ENCODE measurements at regions not wholly inside any gene's neighbourhood (a gene's known extent, or its start where the extent isn't known, plus 50 kb on each side); places are given as distances from the start of the nearest gene placed in this dataset.

GRCh38 chr2:107338059-107338458 is 452.1 kb upstream of the ST6GAL2 start:
- Histone ChIP-seq H3K27ac (peak overlapping the region; percentile 77), H3K4me1 (peaks cover 0 to 15% of the 10 kb centered on the region in 2 donors), H3K9me3 (no peaks in the 10 kb centered on the region), H3K36me3 (no peaks in the 10 kb centered on the region), H3K4me3 (no peak overlapping the region), H3K27me3 (no peaks in the 10 kb centered on the region)
- peak in 1 of 2 donors; percentile 65 for DNase-seq (ENCODE audit: low spot score in 2 of 2)
- intact Hi-C loops (cut with DNase I): loop anchor here (5.0 kb wide), 1 partner anchor 451 kb away; the partner anchor contains the start of gene ST6GAL2
- TF ChIP-seq CTCF (IDR thresholded peaks at IDR 0.05): no peak

- Histone ChIP-seq H3K4me1 (peaks cover 0 to 15% of the 10 kb centered on the region in 2 donors), H3K9me3 (no peaks in the 10 kb centered on the region), H3K27ac (peak overlapping the region; percentile 77), H3K4me3 (no peak overlapping the region), H3K27me3 (no peaks in the 10 kb centered on the region), H3K36me3 (no peaks in the 10 kb centered on the region)
- TF ChIP-seq CTCF (IDR thresholded peaks at IDR 0.05): no peak
- DNase-seq (ENCODE audit: low spot score in 2 of 2): no peak
- intact Hi-C loops (cut with DNase I): loop anchor here (5.0 kb wide), 1 partner anchor 451 kb away; the partner anchor contains the start of gene ST6GAL2
Measured at GRCh38 chr2:107338571-107338970, 452.6 kb upstream of the ST6GAL2 start.

- Histone ChIP-seq H3K9me3 (no peaks in the 10 kb centered on the region), H3K4me1 (peaks cover 0 to 15% of the 10 kb centered on the region in 2 donors), H3K4me3 (no peak overlapping the region), H3K27me3 (no peaks in the 10 kb centered on the region), H3K27ac (no peak overlapping the region), H3K36me3 (no peaks in the 10 kb centered on the region)
- DNase-seq (ENCODE audit: low spot score in 2 of 2): no peak
- intact Hi-C loops (cut with DNase I): no loop called here
- no peak for TF ChIP-seq CTCF (IDR thresholded peaks at IDR 0.05)
Measured at GRCh38 chr2:107340955-107341354, 455.0 kb upstream of the ST6GAL2 start.

GRCh38 chr2:107349329-107349728 is 463.4 kb upstream of the ST6GAL2 start:
- Histone ChIP-seq H3K9me3 (no peaks in the 10 kb centered on the region), H3K4me1 (no peaks in the 10 kb centered on the region), H3K27ac (no peak overlapping the region), H3K27me3 (no peaks in the 10 kb centered on the region), H3K36me3 (no peaks in the 10 kb centered on the region), H3K4me3 (no peak overlapping the region)
- TF ChIP-seq CTCF (IDR thresholded peaks at IDR 0.05): no peak
- intact Hi-C loops (cut with DNase I): no loop called here
- no peak for DNase-seq (ENCODE audit: low spot score in 2 of 2)

GRCh38 chr2:107354175-107354574 is 468.2 kb upstream of the ST6GAL2 start:
- Histone ChIP-seq H3K36me3 (no peaks in the 10 kb centered on the region), H3K4me3 (no peak overlapping the region), H3K9me3 (no peaks in the 10 kb centered on the region), H3K27me3 (no peaks in the 10 kb centered on the region), H3K27ac (no peak overlapping the region), H3K4me1 (no peaks in the 10 kb centered on the region)
- intact Hi-C loops (cut with DNase I): no loop called here
- DNase-seq (ENCODE audit: low spot score in 2 of 2): no peak
- TF ChIP-seq CTCF (IDR thresholded peaks at IDR 0.05): no peak

GRCh38 chr2:107358362-107358761 is 468.3 kb upstream of the RGPD4 start:
- intact Hi-C loops (cut with DNase I): no loop called here
- no peak for DNase-seq (ENCODE audit: low spot score in 2 of 2)
- Histone ChIP-seq H3K4me1 (peaks cover 0 to 15% of the 10 kb centered on the region in 2 donors), H3K9me3 (no peaks in the 10 kb centered on the region), H3K36me3 (no peaks in the 10 kb centered on the region), H3K27ac (no peak overlapping the region), H3K27me3 (no peaks in the 10 kb centered on the region), H3K4me3 (no peak overlapping the region)
- TF ChIP-seq CTCF (IDR thresholded peaks at IDR 0.05): no peak
